ENCODE measurements at regions not wholly inside any gene's neighbourhood (a gene's known extent, or its start where the extent isn't known, plus 50 kb on each side); places are given as distances from the start of the nearest gene placed in this dataset.

- CTCF ChIA-PET: no interaction called here
- no TSS peak for BruUV-seq (replicated peaks)
- H3K4me1 ChIP-seq (ENCODE audit: control insufficient read depth, insufficient read depth, low read length): no peaks in the 10 kb centered on the region
- H3K9ac ChIP-seq (ENCODE audit: control insufficient read depth, insufficient read depth, low read length): no peak overlapping the region
- no peak overlapping the region for H2AFZ ChIP-seq (ENCODE audit: control insufficient read depth, low read depth, low read length)
- no peaks in the 10 kb centered on the region for H3K9me3 ChIP-seq (replicated peaks; ENCODE audit: control insufficient read depth, insufficient read depth, low read length)
- intact Hi-C loops (cut with micrococcal nuclease; ENCODE audit: unreplicated experiment): no loop called here
- FAIRE-seq (no peak), ATAC-seq (no peak), DNase-seq (ENCODE audit: low read depth, low spot score) (no peak)
- H3K4me2 ChIP-seq (ENCODE audit: control insufficient read depth, insufficient read depth): no peak overlapping the region
- H3K27me3 ChIP-seq (replicated peaks in 1 of 2; ENCODE audit: control insufficient read depth in 2 of 2, insufficient read depth in 2 of 2, low read length in 1 of 2): no peaks in the 10 kb centered on the region
- H3K79me2 ChIP-seq (ENCODE audit: control insufficient read depth, insufficient read depth, low read length): no peaks in the 10 kb centered on the region
- no peak overlapping the region for H3K4me3 ChIP-seq
- no peaks in the 10 kb centered on the region for H4K20me1 ChIP-seq (ENCODE audit: control insufficient read depth, insufficient read depth)
- SMC1A ChIA-PET (ENCODE audit: uncharacterized antibody, unreplicated experiment): no interaction called here
- H3K27ac ChIP-seq (ENCODE audit: control insufficient read depth, insufficient read depth): no peak overlapping the region
- RAD21 ChIA-PET (ENCODE audit: unreplicated experiment): no interaction called here
- no peaks in the 10 kb centered on the region for H3K36me3 ChIP-seq (ENCODE audit: control insufficient read depth in 2 of 2, insufficient read depth in 2 of 2, low read length in 1 of 2)
- WGBS (ENCODE audit: insufficient coverage, insufficient replicate concordance, low lambda C conversion rate, missing lambda C conversion rate): 24% methylated on average over 5 of the region's 5 CpGs
- in situ Hi-C loops (cut with MboI): no loop called here
- POLR2A ChIA-PET: no interaction called here
- TF ChIP-seq PAX8 (IDR thresholded peaks at IDR 0.05): no peak
- no peak for TF ChIP-seq ZNF217 (IDR thresholded peaks at IDR 0.05)
These were observed 831.1 kb downstream of the LRRIQ3 start for GRCh38 chr1:73366734-73367413.

GRCh38 chr1:73359001-73359400, 839.0 kb downstream of the LRRIQ3 start:
- Histone ChIP-seq H4K20me1 (ENCODE audit: control insufficient read depth, insufficient read depth) (no peaks in the 10 kb centered on the region), H3K4me2 (ENCODE audit: control insufficient read depth, insufficient read depth) (no peak overlapping the region), H3K4me3 (no peak overlapping the region), H3K36me3 (ENCODE audit: control insufficient read depth in 2 of 2, insufficient read depth in 2 of 2, low read length in 1 of 2) (no peaks in the 10 kb centered on the region), H3K9ac (ENCODE audit: control insufficient read depth, insufficient read depth, low read length) (no peak overlapping the region), H3K27ac (ENCODE audit: control insufficient read depth, insufficient read depth) (no peak overlapping the region), H3K9me3 (replicated peaks; ENCODE audit: control insufficient read depth, insufficient read depth, low read length) (no peaks in the 10 kb centered on the region), H3K27me3 (replicated peaks in 1 of 2; ENCODE audit: control insufficient read depth in 2 of 2, insufficient read depth in 2 of 2, low read length in 1 of 2) (no peaks in the 10 kb centered on the region), H2AFZ (ENCODE audit: control insufficient read depth, low read depth, low read length) (no peak overlapping the region), H3K4me1 (ENCODE audit: control insufficient read depth, insufficient read depth, low read length) (no peaks in the 10 kb centered on the region), H3K79me2 (ENCODE audit: control insufficient read depth, insufficient read depth, low read length) (no peaks in the 10 kb centered on the region)
- no TSS peak for BruUV-seq (replicated peaks)
- FAIRE-seq: no peak
- intact Hi-C loops (cut with micrococcal nuclease; ENCODE audit: unreplicated experiment): no loop called here
- no peak for ATAC-seq
- in situ Hi-C loops (cut with MboI): no loop called here
- SMC1A ChIA-PET (ENCODE audit: uncharacterized antibody, unreplicated experiment): interaction anchor here (1.5 kb wide), 1 partner anchor 10 kb away, joined by 4 read pairs; no protein-coding TSS in a partner anchor
- POLR2A ChIA-PET: no interaction called here
- 42% methylated on average over 3 of the region's 3 CpGs for WGBS (ENCODE audit: insufficient coverage, insufficient replicate concordance, low lambda C conversion rate, missing lambda C conversion rate)
- CTCF ChIA-PET: interaction anchor here (0.7 kb wide), 1 partner anchor 23 kb away, joined by 3 read pairs; no protein-coding TSS in a partner anchor
- RAD21 ChIA-PET (ENCODE audit: unreplicated experiment): no interaction called here
- TF ChIP-seq POLR2AphosphoS5 (IDR thresholded peaks at IDR 0.05; ENCODE audit: low read length) (no peak), RUNX3 (IDR thresholded peaks at IDR 0.05; ENCODE audit: low read length) (no peak), POLR2A (IDR thresholded peaks at IDR 0.05; ENCODE audit: low read depth, low read length) (no peak), CHD1 (IDR thresholded peaks at IDR 0.05; ENCODE audit: low read depth, low read length) (no peak), DPF2 (IDR thresholded peaks at IDR 0.05) (no peak), MEF2B (IDR thresholded peaks at IDR 0.05; ENCODE audit: partially characterized antibody, poor library complexity, severe bottlenecking) (no peak), ZNF24 (IDR thresholded peaks at IDR 0.05) (no peak), NR2C2 (IDR thresholded peaks at IDR 0.05; ENCODE audit: borderline replicate concordance, control insufficient read depth, insufficient read length, low read depth) (no peak)
- no peak for DNase-seq (ENCODE audit: low read depth, low spot score)
